ENCODE measurements at regions not wholly inside any gene's neighbourhood (a gene's known extent, or its start where the extent isn't known, plus 50 kb on each side); places are given as distances from the start of the nearest gene placed in this dataset.
A peak's percentile ranks its signal among the peaks of the same experiment; 100 is the strongest.

DNA sequence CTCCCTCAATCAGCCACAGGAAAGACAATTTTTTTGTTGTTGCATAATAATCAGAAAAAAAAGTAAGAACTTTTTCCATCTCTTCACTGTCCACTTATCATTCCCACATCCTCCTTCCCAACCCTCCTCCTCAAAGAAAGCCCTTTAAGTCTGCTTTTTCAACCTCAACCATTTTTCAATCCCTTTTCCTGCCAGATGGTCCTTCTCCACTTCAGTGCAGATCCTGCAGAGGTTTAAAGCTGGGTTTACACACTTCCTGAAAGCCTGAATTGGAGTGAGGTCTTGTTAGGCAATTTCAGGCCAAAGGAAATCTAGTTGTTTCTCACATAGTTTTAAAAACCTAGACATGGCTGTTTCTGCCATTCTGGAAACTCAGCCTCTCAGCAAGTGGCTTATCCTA, 78.3 kb downstream of the RPL27A start (continued):
- TF ChIP-seq, protein P1, sequence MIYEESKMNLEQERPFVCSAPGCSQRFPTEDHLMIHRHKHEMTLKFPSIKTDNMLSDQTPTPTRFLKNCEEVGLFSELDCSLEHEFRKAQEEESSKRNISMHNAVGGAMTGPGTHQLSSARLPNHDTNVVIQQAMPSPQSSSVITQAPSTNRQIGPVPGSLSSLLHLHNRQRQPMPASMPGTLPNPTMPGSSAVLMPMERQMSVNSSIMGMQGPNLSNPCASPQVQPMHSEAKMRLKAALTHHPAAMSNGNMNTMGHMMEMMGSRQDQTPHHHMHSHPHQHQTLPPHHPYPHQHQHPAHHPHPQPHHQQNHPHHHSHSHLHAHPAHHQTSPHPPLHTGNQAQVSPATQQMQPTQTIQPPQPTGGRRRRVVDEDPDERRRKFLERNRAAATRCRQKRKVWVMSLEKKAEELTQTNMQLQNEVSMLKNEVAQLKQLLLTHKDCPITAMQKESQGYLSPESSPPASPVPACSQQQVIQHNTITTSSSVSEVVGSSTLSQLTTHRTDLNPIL (CRISPR knock-in tag; IDR thresholded peaks at IDR 0.05; ENCODE audit: low read depth): no peak

DNA sequence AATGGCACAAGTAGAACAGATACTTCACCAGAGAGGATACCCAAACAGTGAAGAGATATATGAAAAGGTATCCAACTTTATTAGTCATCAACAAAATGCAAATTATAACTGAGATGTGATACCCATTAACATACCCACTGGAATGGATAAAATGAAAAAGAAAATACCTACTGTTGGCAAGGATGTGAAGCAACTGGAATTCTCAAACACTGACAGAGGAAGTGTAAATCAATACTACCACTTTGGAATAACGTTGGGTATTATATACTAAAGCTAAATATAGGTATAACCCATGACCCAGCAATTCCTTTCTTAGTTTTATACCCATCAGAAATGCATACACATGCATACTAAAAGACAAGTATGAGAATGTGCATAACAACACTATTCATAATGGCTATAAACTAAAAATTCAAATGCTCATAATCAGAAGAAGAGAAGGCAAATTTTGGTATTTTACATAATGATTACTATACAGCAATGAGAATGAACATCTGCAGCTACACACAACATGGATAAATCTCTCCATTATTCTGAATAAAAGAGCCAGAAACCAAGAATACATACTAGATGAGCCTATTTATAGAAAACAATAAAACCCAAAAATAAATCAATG, 80.6 kb downstream of the RPL27A start:
- TF ChIP-seq SNAI2 (CRISPR knock-in tag; IDR thresholded peaks at IDR 0.05) (no peak), ZNF565 (CRISPR knock-in tag; conservative IDR thresholded peaks at IDR 0.05; ENCODE audit: low read depth) (no peak), RARB (CRISPR knock-in tag; IDR thresholded peaks at IDR 0.05) (no peak)
- ATAC-seq: no peak

GRCh38 chr11:8765294-8765693, 82.7 kb downstream of the RPL27A start:
- ATAC-seq: peak; percentile 18
- TF ChIP-seq ISL1 (CRISPR knock-in tag; IDR thresholded peaks at IDR 0.05) (0 out of 2 replicates have a peak, but pooled peaks have one; percentile 19), ARNTL (CRISPR knock-in tag; IDR thresholded peaks at IDR 0.05; ENCODE audit: borderline replicate concordance, low read depth) (no peak), ZNF70 (CRISPR knock-in tag; IDR thresholded peaks at IDR 0.05) (no peak), PPARA (CRISPR knock-in tag; IDR thresholded peaks at IDR 0.05; ENCODE audit: borderline replicate concordance) (no peak)
- TF ChIP-seq, protein P1 (CRISPR knock-in tag; IDR thresholded peaks at IDR 0.05; ENCODE audit: low read depth): peak; percentile 60; the same call in 1 of the 2 replicates

DNA sequence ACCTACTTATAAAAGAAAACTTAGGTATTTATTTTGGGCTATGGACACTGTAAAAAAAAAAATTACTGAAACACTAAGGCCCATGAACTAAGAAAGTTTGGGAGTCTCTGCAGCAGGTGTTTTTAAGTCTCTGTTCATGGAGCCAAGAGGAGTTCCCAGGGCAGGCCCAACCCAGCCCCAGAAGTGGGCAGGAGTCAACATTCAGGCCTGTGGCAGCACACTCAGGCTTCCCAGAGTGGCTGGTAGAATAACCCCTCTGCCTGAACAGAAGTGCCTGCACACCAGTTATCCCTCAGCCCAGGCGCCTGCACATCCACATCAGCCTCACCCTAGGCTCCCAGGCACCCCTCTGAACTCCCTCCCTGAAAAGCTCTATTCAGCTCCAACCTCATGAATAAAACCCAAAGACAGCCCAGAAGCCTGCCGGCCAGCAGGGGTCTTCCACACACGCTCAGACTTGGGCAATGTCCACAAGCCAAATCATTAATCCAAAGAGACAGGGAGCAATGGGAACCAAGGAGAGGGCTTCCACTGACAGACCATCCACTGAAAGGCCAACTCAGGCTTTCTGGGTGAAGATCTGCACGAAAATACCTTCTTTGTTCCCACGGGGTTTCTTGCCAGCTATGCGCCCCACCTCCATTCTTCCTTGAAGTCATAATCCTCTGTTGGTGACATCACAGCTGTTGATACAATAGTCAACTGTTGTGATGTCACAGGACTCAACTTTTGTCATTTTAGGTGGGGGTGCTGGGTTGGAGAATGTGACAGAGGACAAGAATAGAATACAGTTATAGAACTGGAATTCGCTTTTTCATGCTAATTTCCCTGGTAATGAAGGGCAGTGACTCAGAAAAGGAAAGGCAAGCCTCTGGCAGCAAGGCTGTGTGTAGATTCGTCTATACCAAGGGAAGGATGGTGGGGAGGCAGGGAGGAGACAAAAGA, 83.7 kb downstream of the RPL27A start:
- ATAC-seq: peak; percentile 24

GRCh38 chr11:8766988-8767374, 84.4 kb downstream of the RPL27A start:
- ATAC-seq: no peak; the same call in 2 of the 3 replicates
- TF ChIP-seq CSRNP3 (CRISPR knock-in tag; IDR thresholded peaks at IDR 0.05) (no peak), ISL1 (CRISPR knock-in tag; IDR thresholded peaks at IDR 0.05) (no peak), PATZ1 (CRISPR knock-in tag; IDR thresholded peaks at IDR 0.05; ENCODE audit: borderline replicate concordance) (no peak), ZFP30 (CRISPR knock-in tag; IDR thresholded peaks at IDR 0.05) (no peak), OSR1 (CRISPR knock-in tag; IDR thresholded peaks at IDR 0.05) (no peak), ESRRG (CRISPR knock-in tag; IDR thresholded peaks at IDR 0.05) (no peak), ZC3H10 (CRISPR knock-in tag; IDR thresholded peaks at IDR 0.05) (no peak), PPARA (CRISPR knock-in tag; IDR thresholded peaks at IDR 0.05; ENCODE audit: borderline replicate concordance) (no peak), BACH2 (CRISPR knock-in tag; IDR thresholded peaks at IDR 0.05; ENCODE audit: borderline replicate concordance) (no peak)

More for the DNA sequence above, 83.7 kb downstream of the RPL27A start:
- TF ChIP-seq ZNF8 (CRISPR knock-in tag; IDR thresholded peaks at IDR 0.05) (no peak), POU6F1 (CRISPR knock-in tag; IDR thresholded peaks at IDR 0.05; ENCODE audit: borderline replicate concordance, low read depth) (no peak), TSHZ2 (CRISPR knock-in tag; IDR thresholded peaks at IDR 0.05) (no peak), BACH2 (CRISPR knock-in tag; IDR thresholded peaks at IDR 0.05; ENCODE audit: borderline replicate concordance) (no peak)
